HEK293 (cell line): ENCODE measurements at regions not wholly inside any gene's neighbourhood (a gene's known extent, or its start where the extent isn't known, plus 50 kb on each side); places are given as distances from the start of the nearest gene placed in this dataset.

Experiments
- CTCF ChIA-PET: fragments of 350-600 bp; formaldehyde crosslinking; extraction: SDS; loops from one replicate; lab custom pipeline; 2021; ENCODE audit warnings: antibody characterized with exemption; lab: Yijun Ruan, JAX
- POLR2A ChIA-PET: fragments of 300-600 bp; formaldehyde crosslinking; extraction: SDS; loops from one replicate; lab custom pipeline; 2020; ENCODE audit warnings: antibody characterized with exemption, inconsistent platforms; lab: Yijun Ruan, JAX
- H3K27ac ChIP-seq: fragments of 200-500 bp; sonication (Bioruptor generic); 2 replicates; pipeline ENCODE4 v1.5.1; 2014; ENCODE audit warnings: low read depth, low read length, control low read depth, inconsistent platforms; ENCODE audit errors: extremely low read depth
- H3K36me3 ChIP-seq, 2 experiments: fragments of 200-500 bp in 1 of 2; sonication (Bioruptor generic) in 1 of 2; 1 replicate in 1 of 2; 2 replicates in 1 of 2; pipeline ENCODE4 v1.5.1; 2014 to 2017; ENCODE audit warnings: inconsistent platforms in 2 of 2, low read length in 2 of 2; ENCODE audit not compliant: control insufficient read depth in 2 of 2, insufficient read depth in 1 of 2
- H3K4me1 ChIP-seq: fragments of 200-500 bp; sonication (Bioruptor generic); 2 replicates; pipeline ENCODE4 v1.5.1; 2014; ENCODE audit warnings: mild to moderate bottlenecking, low read length, inconsistent platforms; ENCODE audit not compliant: control insufficient read depth, insufficient read depth
- H3K4me3 ChIP-seq: 2 replicates; pipeline ENCODE4 v1.5.1; 2011; ENCODE audit warnings: low read depth, mild to moderate bottlenecking, control low read depth, low read length, moderate library complexity
- H3K9me3 ChIP-seq: fragments of 200-500 bp; sonication (Bioruptor generic); 2 replicates; pipeline ENCODE4 v1.5.1; 2014; ENCODE audit warnings: low read depth, low read length, inconsistent platforms; ENCODE audit not compliant: control insufficient read depth, insufficient read depth
- GLI2 ChIP-seq: fragments of 450-650 bp; formaldehyde crosslinking; IDR thresholded peaks from 2 replicates; pipeline ENCODE4; 2017; ENCODE audit warnings: missing biosample characterization, missing genetic modification characterization, low read depth, borderline replicate concordance
- GLI4 ChIP-seq: fragments of 450-650 bp; formaldehyde crosslinking; IDR thresholded peaks from 2 replicates; pipeline ENCODE4 v1.5.1; 2016; ENCODE audit warnings: missing biosample characterization, missing genetic modification characterization
- HOXC10 ChIP-seq: sonication (generic); formaldehyde crosslinking; IDR thresholded peaks from 2 replicates; pipeline ENCODE4 v1.8.1; 2023; ENCODE audit warnings: mild to moderate bottlenecking, missing genetic modification reagents
- IKZF3 ChIP-seq: fragments of 450-650 bp; IDR thresholded peaks from 2 replicates; pipeline ENCODE4 v1.5.0; 2018; ENCODE audit warnings: missing biosample characterization, mild to moderate bottlenecking, missing genetic modification characterization, moderate library complexity
- KLF17 ChIP-seq: fragments of 450-650 bp; formaldehyde crosslinking; IDR thresholded peaks from 2 replicates; pipeline ENCODE4 v1.5.1; 2016; ENCODE audit warnings: missing biosample characterization, missing genetic modification characterization
- PRDM2 ChIP-seq: fragments of 450-650 bp; formaldehyde crosslinking; IDR thresholded peaks from 2 replicates; pipeline ENCODE4 v1.5.1; 2016; ENCODE audit warnings: missing biosample characterization, missing genetic modification characterization, borderline replicate concordance
- ZBTB48 ChIP-seq: fragments of 450-650 bp; formaldehyde crosslinking; IDR thresholded peaks from 2 replicates; pipeline ENCODE4 v1.5.1; 2016; ENCODE audit warnings: missing biosample characterization, missing genetic modification characterization
- ZBTB6 ChIP-seq: fragments of 450-650 bp; formaldehyde crosslinking; IDR thresholded peaks from 2 replicates; pipeline ENCODE4 v1.5.1; 2017; ENCODE audit warnings: missing biosample characterization, missing genetic modification characterization
- ZNF157 ChIP-seq: fragments of 450-650 bp; formaldehyde crosslinking; IDR thresholded peaks from 2 replicates; pipeline ENCODE4 v1.5.1; 2016; ENCODE audit warnings: missing biosample characterization, missing genetic modification characterization
- ZNF221 ChIP-seq: fragments of 450-650 bp; formaldehyde crosslinking; IDR thresholded peaks from 2 replicates; pipeline ENCODE4 v1.5.1; 2017; ENCODE audit warnings: missing biosample characterization, missing genetic modification characterization, borderline replicate concordance
- ZNF280C ChIP-seq: fragments of 450-650 bp; formaldehyde crosslinking; IDR thresholded peaks from 2 replicates; pipeline ENCODE4 v1.5.1; 2016; ENCODE audit warnings: missing biosample characterization, missing genetic modification characterization
- ZNF362 ChIP-seq: fragments of 450-650 bp; formaldehyde crosslinking; IDR thresholded peaks from 2 replicates; pipeline ENCODE4 v1.5.1; 2016; ENCODE audit warnings: missing biosample characterization, missing genetic modification characterization
- ZNF488 ChIP-seq: fragments of 450-650 bp; formaldehyde crosslinking; IDR thresholded peaks from 2 replicates; pipeline ENCODE4 v1.5.1; 2016; ENCODE audit warnings: missing biosample characterization, missing genetic modification characterization
- ZNF530 ChIP-seq: fragments of 450-650 bp; formaldehyde crosslinking; IDR thresholded peaks from 2 replicates; pipeline ENCODE4 v1.5.1; 2016; ENCODE audit warnings: low read depth, missing biosample characterization, missing genetic modification characterization
- ZNF548 ChIP-seq: fragments of 450-650 bp; formaldehyde crosslinking; IDR thresholded peaks from 2 replicates; pipeline ENCODE4 v1.5.1; 2016; ENCODE audit warnings: missing biosample characterization, missing genetic modification characterization
- ZNF558 ChIP-seq: fragments of 450-650 bp; formaldehyde crosslinking; IDR thresholded peaks from 2 replicates; pipeline ENCODE4 v1.5.1; 2016; ENCODE audit warnings: missing biosample characterization, missing genetic modification characterization
- ZSCAN30 ChIP-seq: fragments of 450-650 bp; IDR thresholded peaks from 2 replicates; pipeline ENCODE4 v1.5.1; 2018; ENCODE audit warnings: missing biosample characterization, mild to moderate bottlenecking, missing genetic modification characterization, moderate library complexity

- no peak for TF ChIP-seq ZNF362 (tag by site-specific recombination)
- TF ChIP-seq ZNF548 = no peak
- no peak for TF ChIP-seq IKZF3 (tag by site-specific recombination)
- TF ChIP-seq KLF17 (tag by site-specific recombination) = no peak
Observed at GRCh38 chr4:114365591-114365990, 233.0 kb upstream of the UGT8 start.

GRCh38 chr4:114366368-114366767 is 232.2 kb upstream of the UGT8 start:
- no peaks in the 10 kb centered on the region for H3K4me1 ChIP-seq
- POLR2A ChIA-PET = no interaction called here
- no peaks in the 10 kb centered on the region for H3K36me3 ChIP-seq
- TF ChIP-seq HOXC10 (CRISPR knock-in tag) (no peak), ZNF221 (tag by site-specific recombination) (no peak), ZNF157 (no peak), ZSCAN30 (no peak), ZNF558 (no peak), PRDM2 (tag by site-specific recombination) (no peak), GLI2 (tag by site-specific recombination) (no peak)
- CTCF ChIA-PET = interaction anchor here (0.6 kb wide), 1 partner anchor 343 kb away, joined by 4 read pairs; no protein-coding TSS in a partner anchor
- H3K4me3 ChIP-seq = no peak overlapping the region
- H3K9me3 ChIP-seq = no peaks in the 10 kb centered on the region
- no peak overlapping the region for H3K27ac ChIP-seq

More at GRCh38 chr4:114365591-114365990, 233.0 kb upstream of the UGT8 start:
- CTCF ChIA-PET = no interaction called here
- H3K36me3 ChIP-seq = no peaks in the 10 kb centered on the region
- H3K4me1 ChIP-seq = no peaks in the 10 kb centered on the region
- H3K9me3 ChIP-seq = no peaks in the 10 kb centered on the region
- no peak overlapping the region for H3K4me3 ChIP-seq
- H3K27ac ChIP-seq = no peak overlapping the region
- POLR2A ChIA-PET = no interaction called here

- POLR2A ChIA-PET = no interaction called here
- CTCF ChIA-PET = interaction anchor here (0.5 to 1.1 kb wide), 2 partner anchors 260 to 292 kb away, joined by 3 read pairs; no protein-coding TSS in a partner anchor
- no peak for TF ChIP-seq ZNF280C
- no peak for TF ChIP-seq ZBTB6 (tag by site-specific recombination)
- TF ChIP-seq ZBTB48 = no peak
- no peak for TF ChIP-seq GLI4 (tag by site-specific recombination)
- TF ChIP-seq ZNF530 (tag by site-specific recombination) = no peak
- no peak for TF ChIP-seq ZNF488 (tag by site-specific recombination)
- no peak for TF ChIP-seq ZNF362 (tag by site-specific recombination)
- Histone ChIP-seq H3K36me3 (no peaks in the 10 kb centered on the region), H3K9me3 (no peaks in the 10 kb centered on the region), H3K27ac (no peak overlapping the region), H3K4me1 (no peaks in the 10 kb centered on the region), H3K4me3 (no peak overlapping the region)
Observed at GRCh38 chr4:114368751-114369150, 229.9 kb upstream of the UGT8 start.
